HT-29 (cell line): ENCODE measurements at regions not wholly inside any gene's neighbourhood (a gene's known extent, or its start where the extent isn't known, plus 50 kb on each side); places are given as distances from the start of the nearest gene placed in this dataset.

ENCODE experiments used
- DNase-seq: peaks from one replicate; pipeline ENCODE4 v3.0.0-alpha.2; 2015; ENCODE audit warnings: low spot score

DNA sequence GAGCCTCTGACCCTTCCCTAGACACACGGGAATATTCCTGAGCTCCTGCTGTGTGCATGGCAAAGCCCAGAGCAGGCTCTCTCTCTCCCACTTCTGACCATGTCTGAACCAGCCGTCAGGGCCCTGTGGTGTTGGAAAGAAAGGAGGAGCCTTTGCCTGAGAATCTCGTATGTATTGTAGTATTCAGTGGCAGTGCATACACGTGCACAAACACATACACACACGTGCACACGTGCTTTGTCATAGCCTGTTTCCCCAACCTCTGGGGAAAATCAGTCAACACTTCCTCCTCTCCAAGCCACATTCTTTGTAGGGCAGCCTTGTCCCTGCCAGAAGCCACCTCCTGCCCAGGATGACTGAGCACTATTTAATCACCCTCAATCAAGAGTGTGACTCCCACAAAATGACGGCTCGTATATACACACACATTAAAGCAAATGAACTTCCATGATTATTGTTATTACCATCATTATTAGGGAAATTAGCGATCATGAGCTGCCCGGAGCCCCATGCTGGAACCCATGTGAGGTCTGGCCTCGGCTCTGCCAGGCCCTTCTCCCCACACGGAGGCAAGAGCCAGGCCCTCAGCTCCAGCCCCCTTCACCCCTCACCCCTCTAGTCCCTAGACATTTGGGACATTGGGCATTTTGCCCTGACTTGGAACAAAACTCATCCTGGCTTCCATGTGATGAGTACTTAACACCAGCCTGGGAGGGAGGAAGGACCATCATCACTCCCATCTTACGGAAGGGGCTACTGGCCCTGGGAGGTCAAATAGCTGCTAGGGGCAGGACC lies 331.9 kb downstream of the NPHP4 start:
- DNase-seq, result no peak

- DNase-seq, result no peak
These were observed 332.6 kb downstream of the NPHP4 start for GRCh38 chr1:5659606-5660005.

DNA sequence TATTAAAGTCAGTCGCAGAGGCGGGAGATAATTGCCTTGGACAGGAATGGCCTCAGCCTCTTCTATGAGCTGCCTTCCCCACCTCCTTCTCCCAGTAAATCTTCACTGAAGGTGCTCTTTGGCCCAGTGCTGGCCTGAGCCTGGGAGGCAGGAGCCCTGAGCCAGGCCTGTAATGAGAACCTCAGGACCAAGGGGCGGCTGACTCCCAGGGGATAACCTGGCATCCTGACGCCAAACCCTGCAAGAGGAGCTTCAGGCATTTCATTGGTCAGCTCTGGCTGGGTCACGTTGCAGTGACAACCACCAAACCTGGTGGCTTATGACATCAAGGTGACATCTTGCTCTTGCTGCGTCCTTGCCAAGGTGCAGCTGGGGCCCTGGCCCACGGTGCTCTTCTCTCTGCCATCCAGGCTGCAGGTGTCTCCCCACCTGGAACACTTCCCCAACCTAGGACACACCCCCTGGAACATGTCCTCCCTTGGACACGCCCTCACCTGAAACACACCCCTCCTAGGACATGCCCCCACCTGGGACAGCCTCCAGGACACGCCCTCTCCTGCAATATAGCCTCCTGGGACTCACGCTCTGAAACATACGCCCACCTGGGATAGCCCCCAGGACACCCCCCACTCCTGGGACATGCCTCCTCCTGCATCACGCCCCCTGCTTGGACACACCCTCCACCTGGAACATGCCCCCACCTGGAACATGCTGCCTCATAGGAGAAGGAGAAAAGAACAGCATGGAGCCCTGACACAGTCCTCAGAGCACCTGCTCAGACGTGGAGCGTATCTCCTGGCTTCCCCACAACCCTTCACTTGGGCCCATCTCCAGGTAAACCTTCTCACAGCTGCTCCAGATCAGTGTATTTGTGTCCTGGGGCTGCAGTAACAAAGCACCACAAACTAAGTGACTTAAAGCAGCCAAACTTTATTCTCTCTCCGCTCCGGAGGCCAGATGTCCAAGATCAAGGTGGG lies 333.6 kb downstream of the NPHP4 start:
- no peak for DNase-seq

- DNase-seq, result no peak
These were observed 340.0 kb downstream of the NPHP4 start for GRCh38 chr1:5651964-5652821.

- no peak for DNase-seq
These were observed 340.8 kb downstream of the NPHP4 start for GRCh38 chr1:5651473-5651872.

DNA sequence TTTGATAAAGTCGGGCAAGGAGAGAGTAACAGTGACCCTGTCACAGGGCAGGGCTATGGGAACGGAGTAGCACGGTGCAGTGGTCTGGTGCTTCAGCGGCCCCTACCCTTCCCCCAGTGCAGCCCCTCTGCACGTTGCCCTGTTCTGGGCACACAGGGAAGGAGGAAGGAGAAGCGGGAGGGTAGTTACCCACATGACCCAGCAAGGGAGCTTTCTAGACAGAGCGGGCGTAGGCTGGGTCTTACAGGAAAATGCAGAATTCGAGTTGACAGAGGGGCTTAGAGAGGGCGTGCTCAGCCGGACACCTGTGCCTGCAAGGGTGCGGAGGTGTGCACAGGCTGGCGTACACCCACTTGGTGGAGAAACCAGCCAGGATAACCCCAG lies 341.2 kb downstream of the NPHP4 start:
- no peak for DNase-seq

GRCh38 chr1:5650283-5651026 lies 341.8 kb downstream of the NPHP4 start:
- no peak for DNase-seq

- no peak for DNase-seq
These were observed 342.4 kb downstream of the NPHP4 start for GRCh38 chr1:5649795-5650194.

DNA sequence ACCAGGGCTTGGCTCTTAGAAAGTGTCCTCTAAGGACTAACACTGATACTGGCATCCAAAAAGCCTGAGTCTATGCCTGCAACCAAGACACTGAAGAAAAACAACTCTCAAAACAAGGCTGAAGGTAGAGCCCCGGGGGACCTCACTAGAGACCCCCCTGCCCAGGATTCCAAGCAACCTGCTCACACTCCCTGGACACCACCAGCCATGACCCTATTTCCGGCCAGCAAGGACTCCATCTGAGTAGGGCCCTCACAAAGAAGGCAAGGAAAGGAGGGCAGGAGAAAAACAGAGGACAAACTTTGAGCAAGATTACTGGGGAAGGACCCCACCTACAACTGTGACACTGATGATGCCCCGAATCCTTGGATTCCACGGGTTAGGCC lies 343.1 kb downstream of the NPHP4 start:
- DNase-seq, result no peak

GRCh38 chr1:5648410-5649165 lies 343.6 kb downstream of the NPHP4 start:
- DNase-seq, result no peak

GRCh38 chr1:5647234-5647633 lies 345.0 kb downstream of the NPHP4 start:
- DNase-seq, result no peak

GRCh38 chr1:5646486-5647149 lies 345.6 kb downstream of the NPHP4 start:
- DNase-seq, result no peak

DNA sequence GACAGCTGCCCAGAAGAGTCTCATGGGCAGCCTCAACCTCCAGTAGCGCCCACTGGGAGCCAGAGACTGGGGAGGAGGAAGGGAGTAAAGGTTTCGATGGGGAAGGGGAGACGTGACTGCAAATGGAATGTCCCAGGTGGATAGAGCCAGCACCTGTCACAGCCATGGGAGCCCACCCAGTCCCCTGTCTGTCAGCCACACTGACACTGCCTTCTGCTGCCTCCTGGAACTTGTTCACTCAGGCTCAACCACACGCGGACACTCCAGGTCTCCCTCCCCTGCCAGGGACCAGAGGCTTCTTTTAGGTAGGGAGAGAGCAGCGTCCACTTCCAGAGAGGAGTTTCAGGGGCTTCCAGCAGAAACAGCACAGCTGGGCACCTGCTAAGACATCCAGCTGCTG lies 346.3 kb downstream of the NPHP4 start:
- no peak for DNase-seq

- DNase-seq, result no peak
These were observed 347.2 kb downstream of the NPHP4 start for GRCh38 chr1:5645135-5645399.

DNA sequence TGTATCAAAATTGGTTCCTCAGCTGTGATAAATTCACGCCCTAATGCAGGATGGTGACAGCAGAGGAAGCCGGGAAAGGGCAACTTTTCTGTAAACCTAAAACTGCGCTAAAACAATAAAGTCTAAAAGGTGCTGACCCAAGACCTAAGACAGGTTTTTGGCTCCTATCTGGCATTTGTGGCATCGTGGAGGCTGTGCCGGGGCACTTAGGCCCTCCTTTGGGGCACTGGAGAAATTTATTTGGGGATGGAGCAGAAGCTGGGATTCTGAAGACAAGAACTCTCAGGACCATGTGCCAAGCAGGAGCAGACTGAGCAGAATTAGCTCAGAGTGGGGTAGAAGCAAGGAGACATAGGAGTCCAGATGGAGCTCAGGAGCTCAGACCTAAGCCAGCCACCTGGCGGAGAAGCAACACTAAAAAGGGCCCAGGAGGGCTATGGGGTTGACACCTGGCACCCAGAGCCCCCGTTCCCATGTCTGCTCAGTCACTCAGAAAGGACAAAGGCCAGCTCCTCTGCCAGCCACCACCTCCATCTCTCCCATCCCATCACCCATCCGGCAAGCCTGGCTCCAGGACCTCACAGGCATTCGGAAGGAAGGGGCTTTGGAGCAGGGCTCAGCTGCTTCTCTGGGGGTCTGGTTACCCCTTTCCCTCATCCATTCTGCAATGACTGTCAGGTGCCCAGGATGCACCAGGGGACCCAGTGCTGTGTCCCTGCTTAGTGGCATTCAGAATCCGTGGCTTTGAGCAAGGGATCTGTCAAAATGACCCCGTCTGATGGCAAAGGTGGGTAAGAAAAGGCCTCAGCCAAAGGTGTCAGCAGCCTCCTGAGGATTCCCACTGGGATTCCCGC lies 347.7 kb downstream of the NPHP4 start:
- no peak for DNase-seq

DNA sequence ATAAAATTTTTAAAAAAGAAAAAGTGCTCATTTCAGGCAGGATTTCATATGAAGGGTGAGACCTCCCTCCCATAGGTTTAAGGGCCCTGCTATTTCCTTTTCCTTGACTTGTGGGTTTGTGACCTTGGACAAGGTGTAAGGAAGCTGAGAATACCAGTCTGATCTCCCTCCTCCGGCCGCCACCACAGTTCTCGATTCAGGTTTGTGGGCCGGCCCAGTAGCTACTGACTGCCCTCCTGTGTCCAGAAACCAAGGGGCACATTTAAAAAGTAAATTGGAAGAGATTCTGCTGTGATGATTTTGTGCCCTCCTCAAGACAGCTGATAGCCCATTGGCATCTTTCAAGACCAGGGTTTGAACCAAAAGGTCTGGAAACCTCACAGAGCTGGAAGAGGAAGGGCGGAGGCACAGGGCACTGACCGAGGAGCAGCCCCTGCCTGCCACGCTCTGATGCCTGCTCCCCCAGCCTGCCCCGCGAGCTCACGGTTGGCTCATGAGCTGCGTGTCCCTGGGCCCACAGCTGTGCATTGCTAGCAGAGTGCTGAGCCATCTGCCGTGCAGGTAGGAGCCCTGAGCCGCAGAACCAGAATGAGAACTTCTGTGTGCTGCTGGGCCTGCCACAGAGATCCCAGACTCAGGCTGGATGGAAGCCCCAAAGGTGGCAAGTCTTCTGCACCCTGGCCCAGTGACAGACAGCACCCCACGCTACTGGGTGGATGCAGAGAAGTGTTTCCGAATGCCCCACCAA lies 348.7 kb downstream of the NPHP4 start:
- no peak for DNase-seq

GRCh38 chr1:5640845-5641244 lies 351.4 kb downstream of the NPHP4 start:
- peak; percentile 21 for DNase-seq

DNA sequence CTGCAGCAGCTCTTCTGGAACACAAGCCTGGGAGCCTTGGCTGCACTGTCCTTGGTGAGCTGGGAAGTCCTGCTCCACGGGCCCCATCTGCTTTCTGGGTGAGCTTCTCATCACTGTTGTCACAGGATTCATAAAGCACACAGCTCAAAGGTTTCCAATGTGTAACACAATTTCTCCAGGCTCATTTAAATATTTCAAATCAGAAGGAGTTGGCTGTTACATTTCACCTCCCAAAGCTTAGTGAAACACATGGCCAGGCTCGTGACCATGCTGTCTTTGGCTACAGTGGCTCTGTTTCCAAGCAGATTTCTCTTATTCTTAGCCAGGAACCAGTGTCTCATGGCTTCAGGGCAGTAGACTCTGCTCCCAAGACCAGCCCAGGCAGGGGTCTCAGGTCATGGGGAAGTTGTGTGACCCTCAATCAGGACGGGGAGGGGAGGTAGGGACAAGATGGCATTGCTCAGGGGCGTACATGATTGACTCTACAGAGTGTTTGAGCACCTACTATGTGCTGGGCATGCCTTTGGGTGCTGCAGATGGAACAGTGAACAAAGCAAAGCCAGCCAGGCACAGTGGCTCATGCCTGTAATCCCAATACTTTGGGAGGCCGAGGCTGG lies 353.0 kb downstream of the NPHP4 start:
- no peak for DNase-seq
